ENCODE measurements at regions not wholly inside any gene's neighbourhood (a gene's known extent, or its start where the extent isn't known, plus 50 kb on each side); places are given as distances from the start of the nearest gene placed in this dataset.

GRCh38 chr13:111406636-111407035 is 86.2 kb downstream of the TEX29 start:
- Mint-ChIP-seq H3K27ac (no peak overlapping the region), H3K36me3 (no peaks in the 10 kb centered on the region)

GRCh38 chr13:111407381-111408131 is 87.1 kb downstream of the TEX29 start:
- no peaks in the 10 kb centered on the region for H3K4me1 Mint-ChIP-seq
- no peak overlapping the region for H3K4me3 Mint-ChIP-seq
- no peaks in the 10 kb centered on the region for H3K9me3 Mint-ChIP-seq
- no peak for DNase-seq
- no peaks in the 10 kb centered on the region for H3K36me3 Mint-ChIP-seq
- H3K27ac Mint-ChIP-seq, result no peak overlapping the region
- peaks cover 2 to 7% (median 4%) of the 10 kb centered on the region in 3 donors for H3K27me3 Mint-ChIP-seq (ENCODE audit: low read depth in 3 of 3)

More at GRCh38 chr13:111406636-111407035, 86.2 kb downstream of the TEX29 start:
- no peaks in the 10 kb centered on the region for H3K4me1 Mint-ChIP-seq
- H3K4me3 Mint-ChIP-seq, result no peak overlapping the region
- DNase-seq, result no peak
- H3K9me3 Mint-ChIP-seq, result no peaks in the 10 kb centered on the region
- H3K27me3 Mint-ChIP-seq (ENCODE audit: low read depth in 3 of 3), result peaks cover 2 to 6% (median 5%) of the 10 kb centered on the region in 3 donors

- no peaks in the 10 kb centered on the region for H3K36me3 Mint-ChIP-seq
- DNase-seq, result no peak
- peaks cover 2 to 6% (median 6%) of the 10 kb centered on the region in 3 donors for H3K27me3 Mint-ChIP-seq (ENCODE audit: low read depth in 3 of 3)
- H3K4me1 Mint-ChIP-seq, result no peaks in the 10 kb centered on the region
- no peak overlapping the region for H3K4me3 Mint-ChIP-seq
- H3K9me3 Mint-ChIP-seq, result no peaks in the 10 kb centered on the region
- no peak overlapping the region for H3K27ac Mint-ChIP-seq
Observed at GRCh38 chr13:111409413-111409812, 89.0 kb downstream of the TEX29 start.

GRCh38 chr13:111410232-111411021 is 90.0 kb downstream of the TEX29 start:
- no peak overlapping the region for H3K27ac Mint-ChIP-seq
- H3K27me3 Mint-ChIP-seq (ENCODE audit: low read depth in 3 of 3), result peaks cover 2 to 8% (median 6%) of the 10 kb centered on the region in 3 donors
- H3K36me3 Mint-ChIP-seq, result no peaks in the 10 kb centered on the region
- H3K4me1 Mint-ChIP-seq, result no peaks in the 10 kb centered on the region
- no peaks in the 10 kb centered on the region for H3K9me3 Mint-ChIP-seq
- H3K4me3 Mint-ChIP-seq, result no peak overlapping the region
- DNase-seq, result no peak

GRCh38 chr13:111411151-111411858 is 90.9 kb downstream of the TEX29 start:
- no peaks in the 10 kb centered on the region for H3K9me3 Mint-ChIP-seq
- no peaks in the 10 kb centered on the region for H3K36me3 Mint-ChIP-seq
- no peaks in the 10 kb centered on the region for H3K4me1 Mint-ChIP-seq
- no peak for DNase-seq
- H3K4me3 Mint-ChIP-seq, result no peak overlapping the region
- peaks cover 2 to 8% (median 6%) of the 10 kb centered on the region in 3 donors for H3K27me3 Mint-ChIP-seq (ENCODE audit: low read depth in 3 of 3)
- no peak overlapping the region for H3K27ac Mint-ChIP-seq

- Mint-ChIP-seq H3K9me3 (no peaks in the 10 kb centered on the region), H3K4me3 (no peak overlapping the region), H3K36me3 (no peaks in the 10 kb centered on the region), H3K27me3 (ENCODE audit: low read depth in 3 of 3) (peaks cover 4 to 6% (median 6%) of the 10 kb centered on the region in 3 donors), H3K4me1 (no peaks in the 10 kb centered on the region), H3K27ac (no peak overlapping the region)
- no peak for DNase-seq
Observed at GRCh38 chr13:111411919-111412650, 91.6 kb downstream of the TEX29 start.

DNA sequence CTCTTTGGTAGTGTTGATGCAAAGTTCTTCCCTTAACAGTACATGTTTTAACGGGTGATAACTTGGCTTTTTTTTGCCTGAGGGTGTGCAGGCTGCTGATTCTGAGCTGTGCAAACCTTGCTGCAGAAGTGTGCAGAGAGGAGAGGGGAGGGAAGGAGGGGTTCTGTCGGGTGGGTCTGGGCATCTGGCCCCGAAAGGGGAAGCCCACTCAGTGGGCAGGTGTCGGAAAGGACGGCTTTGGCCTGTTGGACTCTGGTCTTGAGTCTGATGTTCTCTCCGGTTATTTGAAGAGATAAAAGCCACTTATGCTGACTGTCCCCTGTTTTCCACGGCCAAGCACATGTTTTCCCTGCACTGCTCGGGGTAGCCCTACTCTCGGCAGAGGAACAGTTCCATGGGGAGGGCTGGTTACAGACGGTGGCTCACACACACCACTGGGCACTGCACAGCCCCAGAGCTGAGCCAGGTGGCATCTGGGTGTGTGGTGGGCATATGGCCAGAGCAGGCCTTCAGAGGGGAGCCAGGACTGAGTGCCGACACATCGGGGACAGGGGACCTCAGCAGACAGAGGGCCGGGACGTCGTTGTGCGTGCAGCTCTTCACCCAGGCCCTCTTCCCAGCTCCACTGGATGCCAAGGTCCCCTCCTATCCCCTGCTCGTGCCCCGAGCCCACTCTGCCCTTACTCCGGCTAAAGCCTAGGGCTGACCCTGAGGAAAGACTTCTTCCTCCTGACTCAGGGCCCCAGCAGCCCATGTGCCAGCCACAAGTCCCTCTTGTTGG is 93.2 kb downstream of the TEX29 start:
- Mint-ChIP-seq H3K27ac (no peak overlapping the region), H3K27me3 (ENCODE audit: low read depth in 3 of 3) (peaks cover 4 to 9% (median 6%) of the 10 kb centered on the region in 3 donors), H3K9me3 (no peaks in the 10 kb centered on the region), H3K36me3 (no peaks in the 10 kb centered on the region), H3K4me3 (no peak overlapping the region), H3K4me1 (no peaks in the 10 kb centered on the region)
- no peak for DNase-seq

DNA sequence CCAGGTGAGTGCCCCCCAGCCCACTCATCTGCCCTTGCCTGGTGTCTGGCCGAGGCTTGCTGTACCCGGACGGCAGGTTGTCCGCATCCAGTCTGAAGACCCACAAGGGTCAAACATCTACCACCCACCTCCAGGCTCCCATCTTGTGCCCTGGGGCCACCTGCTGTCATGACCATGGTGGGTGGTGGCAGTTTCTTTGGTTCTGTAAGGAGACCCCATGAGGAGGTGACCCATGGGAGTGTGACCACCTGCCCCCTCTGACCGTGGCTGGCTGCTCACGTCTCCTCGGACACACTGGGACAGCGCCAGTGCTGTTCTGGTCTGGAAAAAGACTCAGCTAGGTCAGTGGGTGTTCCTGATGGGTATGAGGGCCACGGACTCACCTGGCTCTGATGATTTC is 93.9 kb downstream of the TEX29 start:
- Mint-ChIP-seq H3K36me3 (no peaks in the 10 kb centered on the region), H3K4me3 (no peak overlapping the region), H3K27ac (no peak overlapping the region), H3K4me1 (no peaks in the 10 kb centered on the region), H3K9me3 (no peaks in the 10 kb centered on the region), H3K27me3 (ENCODE audit: low read depth in 3 of 3) (peaks cover 4 to 9% (median 6%) of the 10 kb centered on the region in 3 donors)
- no peak for DNase-seq

GRCh38 chr13:111415246-111415645 is 94.8 kb downstream of the TEX29 start:
- Mint-ChIP-seq H3K36me3 (no peaks in the 10 kb centered on the region), H3K4me3 (no peak overlapping the region), H3K4me1 (no peaks in the 10 kb centered on the region), H3K9me3 (no peaks in the 10 kb centered on the region), H3K27ac (no peak overlapping the region), H3K27me3 (ENCODE audit: low read depth in 3 of 3) (peaks cover 3 to 9% (median 4%) of the 10 kb centered on the region in 3 donors)
- DNase-seq, result no peak

GRCh38 chr13:111415765-111416164 is 95.3 kb downstream of the TEX29 start:
- Mint-ChIP-seq H3K9me3 (no peaks in the 10 kb centered on the region), H3K4me1 (no peaks in the 10 kb centered on the region), H3K27me3 (ENCODE audit: low read depth in 3 of 3) (peaks cover 2 to 9% (median 4%) of the 10 kb centered on the region in 3 donors)

DNA sequence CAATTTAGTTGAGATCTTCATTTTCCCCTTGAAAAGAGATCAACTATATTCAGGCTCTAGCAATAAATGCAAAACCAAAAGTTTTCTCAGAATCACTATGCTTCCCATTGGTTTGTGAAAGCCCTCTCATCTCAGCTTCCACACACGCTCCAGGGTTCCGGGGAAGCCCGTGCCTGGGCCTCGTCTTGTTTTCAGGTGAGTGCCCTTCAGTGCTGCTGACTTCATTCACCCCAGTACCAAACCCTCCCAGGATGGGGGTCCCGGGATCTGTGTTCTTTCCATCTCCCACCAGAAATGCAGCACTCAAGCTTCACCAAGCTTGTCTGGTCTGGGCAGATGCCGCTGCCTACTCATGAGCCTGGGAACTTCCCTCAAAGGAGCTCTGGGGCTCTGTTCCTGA is 97.7 kb downstream of the TEX29 start:
- no peaks in the 10 kb centered on the region for H3K36me3 Mint-ChIP-seq
- H3K4me1 Mint-ChIP-seq, result no peaks in the 10 kb centered on the region
- peaks cover 0 to 13% (median 4%) of the 10 kb centered on the region in 3 donors for H3K27me3 Mint-ChIP-seq (ENCODE audit: low read depth in 3 of 3)
- H3K27ac Mint-ChIP-seq, result no peak overlapping the region
- DNase-seq, result no peak
- H3K4me3 Mint-ChIP-seq, result no peak overlapping the region
- no peaks in the 10 kb centered on the region for H3K9me3 Mint-ChIP-seq

More at GRCh38 chr13:111415765-111416164, 95.3 kb downstream of the TEX29 start:
- Mint-ChIP-seq H3K27ac (no peak overlapping the region), H3K36me3 (no peaks in the 10 kb centered on the region), H3K4me3 (no peak overlapping the region)
- DNase-seq, result no peak

DNA sequence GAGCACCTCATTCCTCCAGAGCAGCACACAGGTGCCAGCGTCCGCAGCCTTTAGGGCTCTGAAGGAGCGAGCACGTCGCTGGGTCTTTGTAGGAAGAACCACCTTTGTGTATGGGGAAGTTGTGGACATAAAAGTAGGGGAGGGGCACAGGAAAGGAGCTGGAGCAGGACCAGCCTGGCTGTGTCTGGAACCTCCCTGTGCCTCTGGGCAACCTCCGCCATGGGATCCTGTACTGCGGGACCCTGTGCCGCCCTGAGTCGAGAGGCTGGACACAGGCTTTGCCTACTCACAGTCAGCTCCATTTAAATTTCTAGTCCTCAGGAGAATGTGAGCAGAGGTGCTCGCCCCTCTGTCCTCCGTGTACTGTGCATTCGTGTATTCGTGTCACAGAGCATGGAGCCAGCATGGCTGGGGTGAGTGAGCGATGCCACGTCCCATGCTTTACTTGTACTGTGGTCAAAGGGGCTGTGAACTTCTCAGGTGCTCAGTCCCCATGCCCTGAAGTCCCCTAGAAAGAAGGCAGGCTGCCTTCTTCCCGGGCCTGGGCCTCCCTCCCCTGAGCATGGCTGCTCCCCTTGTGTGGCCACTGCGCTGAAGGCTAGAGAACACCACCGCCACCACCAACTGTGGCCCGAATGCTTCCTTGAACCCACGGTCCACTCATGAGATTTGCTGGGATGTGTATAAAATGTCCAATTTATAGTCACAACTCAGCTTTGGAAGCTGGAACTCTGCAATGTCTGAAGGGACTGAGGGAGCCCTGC is 99.9 kb downstream of the TEX29 start:
- Mint-ChIP-seq H3K27ac (no peak overlapping the region), H3K4me1 (no peaks in the 10 kb centered on the region), H3K9me3 (no peaks in the 10 kb centered on the region), H3K4me3 (no peak overlapping the region), H3K27me3 (ENCODE audit: low read depth in 3 of 3) (peaks cover 0 to 7% (median 4%) of the 10 kb centered on the region in 3 donors), H3K36me3 (no peaks in the 10 kb centered on the region)
- no peak for DNase-seq

All from immature natural killer cell (primary cell).